Motor neuron (in vitro differentiated cells): ENCODE measurements at regions not wholly inside any gene's neighbourhood (a gene's known extent, or its start where the extent isn't known, plus 50 kb on each side); places are given as distances from the start of the nearest gene placed in this dataset.

Source experiments
- ATAC-seq, 8 experiments: fragments of 200-7000 bp; cut with Tn5 transposase; replicated peaks in 6 of 8; 2 replicates each; pipeline ENCODE4 v1.8.0; 2021; ENCODE audit warnings: mild to moderate bottlenecking in 8 of 8, moderate library complexity in 8 of 8
- H3K27ac ChIP-seq, 2 donors: fragments of 250-450 bp; sonication (Bioruptor Pico); 2 replicates each; pipeline ENCODE4 v1.9.0; 2021; ENCODE audit warnings: antibody characterized with exemption in 2 of 2, mild to moderate bottlenecking in 2 of 2, moderate library complexity in 1 of 2
- H3K4me1 ChIP-seq, 2 donors: fragments of 250-450 bp; sonication (Bioruptor Pico); replicated peaks in 1 of 2; 2 replicates each; pipeline ENCODE4 v1.6.1; 2021; ENCODE audit warnings: antibody characterized with exemption in 2 of 2, mild to moderate bottlenecking in 2 of 2, moderate library complexity in 1 of 2
- H3K4me3 ChIP-seq, 5 donors: fragments of 250-450 bp; sonication (Bioruptor Pico); 2 replicates each; pipeline ENCODE4 v1.9.0; 2021; ENCODE audit warnings: antibody characterized with exemption in 5 of 5, mild to moderate bottlenecking in 5 of 5, moderate library complexity in 4 of 5
- WGBS, 10 experiments: fragments of 450-650 bp; shearing (Covaris generic); methylation state at CpG; one replicate each; pipeline ENCODE4 v1.0.0; 2022; 5-methylcytosine and 5-hydroxymethylcytosine counted together
- in situ Hi-C, 9 experiments: fragments of 400-800 bp; cut with MboI; loops; one replicate each; pipeline ENCODE4 v1.15.0; 2021; ENCODE audit warnings: low sequenced_read_pairs in 9 of 9, low pct_unique_long_range_greater_than_20kb in 2 of 9; ENCODE audit not compliant: unreplicated experiment in 9 of 9

DNA sequence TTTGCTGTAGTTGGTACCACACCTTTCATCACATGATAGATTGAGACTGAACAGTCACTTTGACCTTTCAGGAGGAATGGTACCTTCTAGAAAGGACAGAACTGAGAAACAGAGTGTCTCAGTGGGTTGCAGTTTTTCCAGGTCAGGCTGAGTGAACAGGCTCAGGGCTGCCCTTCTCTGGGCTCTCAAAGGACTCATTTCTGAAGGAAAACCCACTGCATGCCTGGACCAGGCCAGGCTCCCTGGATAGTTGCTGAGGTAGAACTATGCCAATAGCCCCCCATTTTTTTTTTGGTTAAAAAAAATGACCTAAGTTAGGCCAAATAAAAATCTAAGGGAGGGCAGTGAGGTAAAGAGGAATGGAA, 148.1 kb upstream of the EGLN3 start:
- peak in 1 of 8 experiments; percentile 11 for ATAC-seq
- Histone ChIP-seq H3K4me3 (no peak overlapping the region), H3K4me1 (peaks cover 18 to 25% of the 10 kb centered on the region in 2 donors), H3K27ac (no peak overlapping the region)
- in situ Hi-C loops = loop anchor here in 4 of 9 experiments (25.0 kb wide), 2 partner anchors 237 to 262 kb away; no protein-coding TSS in a partner anchor

DNA sequence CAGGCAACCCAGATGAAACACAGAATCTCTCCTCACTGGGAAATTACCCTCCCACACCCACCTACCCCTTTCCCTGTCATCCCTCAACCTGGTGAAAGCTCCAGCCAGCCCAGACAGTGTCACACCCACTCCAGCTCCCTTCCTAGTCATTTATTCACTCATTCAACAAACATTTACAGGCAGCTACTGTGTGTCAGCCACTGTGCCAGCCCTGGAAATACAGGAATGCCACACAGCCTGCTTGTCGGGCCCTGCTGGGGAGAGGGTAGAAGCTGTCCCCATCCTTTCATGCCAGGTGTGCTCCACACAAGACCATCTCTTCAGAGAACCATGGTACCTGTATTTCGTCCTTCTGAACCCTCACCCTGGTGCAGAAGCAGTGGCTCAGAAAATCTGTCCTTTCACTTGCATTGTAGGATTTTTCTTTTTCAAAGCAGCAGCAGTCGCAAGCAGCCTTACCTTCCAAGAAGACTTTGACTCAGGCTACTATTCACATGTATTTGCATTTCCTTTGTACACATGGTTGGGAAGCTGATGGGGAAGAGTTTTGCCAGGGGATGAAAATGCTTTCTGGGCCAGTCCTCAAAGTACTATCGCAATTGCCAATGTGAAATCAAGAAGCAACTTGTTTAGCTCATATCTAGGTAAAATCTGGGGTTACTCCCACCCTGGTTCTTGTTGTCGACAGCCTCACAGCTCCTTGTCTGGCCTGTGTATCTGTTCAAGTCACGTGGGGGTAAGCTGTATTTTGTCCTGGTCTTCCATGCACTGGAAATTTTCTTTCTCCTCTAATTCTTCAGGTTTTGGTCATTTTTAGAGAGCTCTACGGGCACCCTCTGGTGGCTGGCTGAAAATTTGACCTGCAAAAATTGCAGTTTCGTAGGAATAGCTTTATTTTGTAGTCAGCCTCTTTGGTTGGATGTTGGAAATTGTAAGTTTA, 147.4 kb upstream of the EGLN3 start:
- WGBS, 10 experiments = 33 to 100% (median 50%) methylated on average over 1 to 7 of the region's 8 CpGs; no CpG with 5 or more reads in 1 of the 10 experiments
- in situ Hi-C loops = loop anchor here in 4 of 9 experiments (25.0 kb wide), 2 partner anchors 236 to 261 kb away; no protein-coding TSS in a partner anchor
- peaks cover 18 to 24% of the 10 kb centered on the region in 2 donors for H3K4me1 ChIP-seq
- peak; percentile 25 to 81 (median 64) for ATAC-seq
- H3K27ac ChIP-seq = peak overlapping the region in 1 of 2 donors; percentile 19
- H3K4me3 ChIP-seq = no peak overlapping the region

DNA sequence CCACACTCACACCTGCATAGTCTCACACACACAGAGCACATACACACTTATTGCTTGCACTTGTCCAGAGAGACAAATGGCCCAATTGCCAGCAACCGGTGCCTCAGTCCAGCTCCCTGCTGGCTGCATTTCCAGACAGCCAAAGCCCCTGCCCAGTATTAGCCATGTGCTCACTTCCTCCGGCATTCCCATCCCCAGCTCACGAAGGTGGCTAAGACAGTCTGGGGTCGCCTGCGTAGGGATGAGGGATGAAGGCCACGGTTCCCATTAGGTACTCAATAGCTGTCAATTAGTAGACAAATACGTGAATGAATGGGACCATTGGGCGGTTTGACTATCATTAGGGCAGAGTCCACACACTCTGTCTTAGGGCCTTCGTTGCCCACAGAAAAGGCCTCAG, 146.8 kb upstream of the EGLN3 start:
- in situ Hi-C loops = loop anchor here in 4 of 9 experiments (25.0 kb wide), 2 partner anchors 235 to 260 kb away; no protein-coding TSS in a partner anchor
- H3K4me1 ChIP-seq = peaks cover 15 to 20% of the 10 kb centered on the region in 2 donors
- ATAC-seq = peak in 5 of 8 experiments; percentile 30 to 75 (median 42)

DNA sequence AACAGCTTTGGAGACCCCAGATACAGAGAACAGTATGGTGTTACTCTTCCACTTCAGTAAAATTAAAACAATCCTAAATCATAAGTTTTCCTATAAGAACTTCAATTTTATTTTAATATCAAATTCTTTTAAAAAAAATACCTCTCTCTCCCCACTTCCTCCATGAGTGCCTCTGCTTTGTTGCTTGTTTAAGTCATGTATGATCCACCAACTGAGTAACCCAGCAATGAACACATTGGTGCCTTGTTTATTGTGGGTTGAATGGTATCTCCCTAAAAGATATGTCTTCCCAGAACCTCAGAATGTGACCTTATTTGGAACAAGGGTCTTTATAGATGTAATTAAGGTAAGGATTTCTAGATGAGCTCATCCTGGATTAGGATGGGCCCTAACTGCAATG, 143.5 kb upstream of the EGLN3 start:
- no peak overlapping the region for H3K27ac ChIP-seq
- ATAC-seq = no peak
- peaks cover 15 to 20% of the 10 kb centered on the region in 2 donors for H3K4me1 ChIP-seq
- H3K4me3 ChIP-seq = no peak overlapping the region
- in situ Hi-C loops = loop anchor here in 4 of 9 experiments (25.0 kb wide), 2 partner anchors 232 to 257 kb away; no protein-coding TSS in a partner anchor

More for the DNA sequence above, 146.8 kb upstream of the EGLN3 start:
- peak overlapping the region in 1 of 2 donors; percentile 19 for H3K27ac ChIP-seq
- no peak overlapping the region for H3K4me3 ChIP-seq
- WGBS, 10 experiments = 40 to 100% (median 70%) methylated on average over 1 to 5 of the region's 9 CpGs; no CpG with 5 or more reads in 3 of the 10 experiments

DNA sequence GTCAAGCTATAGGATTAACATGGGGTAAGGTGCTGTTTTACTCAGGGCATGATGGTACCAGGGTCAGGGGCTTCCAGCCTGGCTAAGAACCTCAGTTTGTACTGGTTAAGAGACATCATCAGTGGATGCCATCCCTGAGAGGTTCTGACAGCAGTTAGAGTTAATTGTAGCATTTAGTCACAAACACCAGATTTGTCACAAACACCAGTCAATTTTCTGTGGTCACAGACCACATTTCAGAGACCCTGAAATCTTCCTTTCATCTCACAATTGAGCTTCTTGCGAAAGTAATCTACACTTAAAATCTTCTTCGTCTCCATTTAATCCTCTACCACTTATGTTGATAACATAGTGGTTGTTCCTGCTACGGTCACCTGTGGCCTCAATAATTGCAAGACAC, 143.0 kb upstream of the EGLN3 start:
- WGBS, 10 experiments = 54 to 100% (median 90%) methylated on average over 2 to 3 of the region's 3 CpGs; no CpG with 5 or more reads in 1 of the 10 experiments

DNA sequence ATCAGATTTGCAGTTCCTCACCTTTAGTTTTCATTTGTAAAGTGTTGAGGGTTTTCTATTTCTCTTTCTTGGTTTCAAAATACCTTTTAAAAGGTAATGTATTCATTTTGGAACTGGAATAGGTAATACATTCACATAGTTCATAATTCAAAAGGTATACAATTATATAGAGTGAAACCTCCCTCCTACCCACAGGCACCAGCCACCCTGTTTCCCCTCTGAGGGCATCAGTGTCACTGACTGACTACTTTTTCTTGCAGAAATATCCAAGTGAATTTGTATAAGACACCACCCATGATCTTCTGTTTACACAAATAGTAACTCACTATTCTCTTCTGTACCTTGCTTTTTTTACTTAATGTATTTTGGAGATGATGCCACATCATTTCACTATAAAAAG, 139.6 kb upstream of the EGLN3 start:
- H3K4me3 ChIP-seq = no peak overlapping the region
- ATAC-seq = no peak
- no peaks in the 10 kb centered on the region for H3K4me1 ChIP-seq
- in situ Hi-C loops = loop anchor here in 4 of 9 experiments (25.0 kb wide), 2 partner anchors 228 to 253 kb away; no protein-coding TSS in a partner anchor
- H3K27ac ChIP-seq = no peak overlapping the region

More for the DNA sequence above, 143.0 kb upstream of the EGLN3 start:
- Histone ChIP-seq H3K27ac (no peak overlapping the region), H3K4me1 (peaks cover 15 to 18% of the 10 kb centered on the region in 2 donors), H3K4me3 (no peak overlapping the region)
- in situ Hi-C loops = loop anchor here in 4 of 9 experiments (25.0 kb wide), 2 partner anchors 232 to 257 kb away; no protein-coding TSS in a partner anchor
- no peak for ATAC-seq

DNA sequence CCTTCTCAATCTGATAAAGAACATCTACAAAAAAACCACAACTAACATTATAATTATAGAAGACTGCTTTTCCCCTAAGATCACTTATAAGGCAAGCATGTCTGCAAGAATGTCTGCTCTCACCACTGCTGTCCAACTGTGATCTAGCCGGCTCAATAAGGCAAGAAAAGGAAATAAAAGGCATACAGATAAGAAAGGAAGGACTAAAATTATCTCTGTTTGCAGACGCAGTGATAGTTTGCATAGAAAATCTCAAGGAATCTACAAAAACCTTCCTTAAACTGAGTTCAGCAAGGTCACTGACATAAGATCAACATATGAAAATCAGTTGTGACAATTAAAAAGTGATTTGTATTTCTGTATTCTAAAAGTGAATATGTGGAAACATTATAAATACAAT, 138.0 kb upstream of the EGLN3 start:
- 40 to 100% (median 66%) methylated on average over 1 to 2 of the region's 2 CpGs; no CpG with 5 or more reads in 2 of the 10 experiments for WGBS, 10 experiments
- ATAC-seq = no peak
- Histone ChIP-seq H3K4me1 (no peaks in the 10 kb centered on the region), H3K4me3 (no peak overlapping the region), H3K27ac (no peak overlapping the region)
- in situ Hi-C loops = loop anchor here in 4 of 9 experiments (25.0 kb wide), 2 partner anchors 227 to 252 kb away; no protein-coding TSS in a partner anchor

DNA sequence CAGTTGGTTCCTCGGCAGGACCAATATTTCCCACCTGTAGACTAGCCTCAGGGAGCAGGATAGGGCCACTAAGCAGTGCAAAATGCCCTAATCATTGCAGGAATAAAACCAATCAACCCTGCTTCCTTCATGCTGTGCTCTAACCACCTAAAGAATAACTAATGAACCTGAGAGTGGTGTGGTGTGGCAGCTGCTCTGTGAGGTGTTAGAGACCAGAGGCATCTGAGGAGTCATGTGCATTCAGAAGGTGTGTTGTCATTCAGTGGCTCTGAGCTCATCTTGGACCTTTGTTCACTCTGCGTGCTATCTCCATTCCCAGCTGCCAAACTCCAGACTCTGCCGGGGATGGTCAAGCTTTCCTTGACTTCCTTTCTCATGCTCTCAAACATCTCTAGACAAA, 136.7 kb upstream of the EGLN3 start:
- in situ Hi-C loops = loop anchor here in 4 of 9 experiments (25.0 kb wide), 2 partner anchors 225 to 250 kb away; no protein-coding TSS in a partner anchor
- Histone ChIP-seq H3K4me3 (no peak overlapping the region), H3K27ac (no peak overlapping the region), H3K4me1 (peaks cover under 1 to 2% of the 10 kb centered on the region in 2 donors)
- WGBS, 10 experiments = 67 to 100% (median 100%) methylated on average over 1 to 3 of the region's 3 CpGs; no CpG with 5 or more reads in 2 of the 10 experiments
- ATAC-seq = no peak

DNA sequence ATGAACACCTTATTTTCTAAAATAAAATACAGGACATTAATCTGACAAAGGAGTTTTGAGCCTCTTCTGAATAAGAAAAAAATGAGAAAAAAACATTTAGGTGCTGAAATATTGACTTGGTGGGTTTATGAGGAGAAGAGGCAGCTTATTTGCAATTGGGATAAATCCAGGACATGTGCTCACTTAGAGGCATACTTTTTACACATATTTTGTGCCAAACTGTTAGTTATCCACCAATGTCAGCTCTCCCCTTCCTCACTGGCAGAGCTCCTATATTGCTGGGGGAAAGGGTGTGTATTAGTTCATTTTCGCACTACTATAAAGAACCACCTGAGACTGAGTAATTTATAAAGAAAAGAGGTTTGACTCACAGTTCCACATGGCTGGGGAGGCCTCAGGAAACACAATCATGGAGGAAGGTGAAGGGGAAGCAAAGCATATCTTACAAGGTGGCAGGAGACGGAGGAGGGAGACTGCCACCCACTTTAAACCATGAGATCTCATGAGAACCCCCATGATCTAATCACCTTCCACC, 135.4 kb upstream of the EGLN3 start:
- H3K4me1 ChIP-seq = peaks cover 13 to 15% of the 10 kb centered on the region in 2 donors
- no peak overlapping the region for H3K27ac ChIP-seq
- in situ Hi-C loops = loop anchor here in 4 of 9 experiments (25.0 kb wide), 2 partner anchors 224 to 249 kb away; no protein-coding TSS in a partner anchor
- no peak overlapping the region for H3K4me3 ChIP-seq
- ATAC-seq = no peak
- 31 to 100% (median 83%) methylated on average over 1 to 2 of the region's 2 CpGs; no CpG with 5 or more reads in 3 of the 10 experiments for WGBS, 10 experiments

DNA sequence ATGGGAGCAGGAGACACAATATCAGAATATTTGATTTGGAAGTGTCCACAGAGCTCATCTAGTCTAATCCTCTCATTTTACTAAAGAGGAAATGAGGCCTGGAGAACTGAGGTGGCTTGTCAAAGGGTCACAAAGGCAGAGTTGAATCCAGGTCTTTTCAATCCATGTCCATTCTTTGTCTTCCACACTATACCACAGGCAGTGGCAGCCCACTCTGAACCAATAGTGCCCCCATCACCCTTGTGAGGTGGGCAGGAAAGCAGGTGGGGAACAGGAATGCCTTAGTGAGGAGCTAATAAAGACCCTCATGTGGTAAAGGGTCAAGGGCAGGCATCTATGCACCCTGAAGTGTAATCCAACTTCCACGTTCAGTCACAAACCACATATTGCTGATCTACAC, 134.8 kb upstream of the EGLN3 start:
- Histone ChIP-seq H3K4me3 (no peak overlapping the region), H3K27ac (no peak overlapping the region), H3K4me1 (peaks cover 19% of the 10 kb centered on the region in 2 donors)
- in situ Hi-C loops = loop anchor here in 4 of 9 experiments (25.0 kb wide), 2 partner anchors 223 to 248 kb away; no protein-coding TSS in a partner anchor
- WGBS, 10 experiments = 14 to 90% (median 73%) methylated on average over 1 of the region's 1 CpG; no CpG with 5 or more reads in 4 of the 10 experiments
- no peak for ATAC-seq

DNA sequence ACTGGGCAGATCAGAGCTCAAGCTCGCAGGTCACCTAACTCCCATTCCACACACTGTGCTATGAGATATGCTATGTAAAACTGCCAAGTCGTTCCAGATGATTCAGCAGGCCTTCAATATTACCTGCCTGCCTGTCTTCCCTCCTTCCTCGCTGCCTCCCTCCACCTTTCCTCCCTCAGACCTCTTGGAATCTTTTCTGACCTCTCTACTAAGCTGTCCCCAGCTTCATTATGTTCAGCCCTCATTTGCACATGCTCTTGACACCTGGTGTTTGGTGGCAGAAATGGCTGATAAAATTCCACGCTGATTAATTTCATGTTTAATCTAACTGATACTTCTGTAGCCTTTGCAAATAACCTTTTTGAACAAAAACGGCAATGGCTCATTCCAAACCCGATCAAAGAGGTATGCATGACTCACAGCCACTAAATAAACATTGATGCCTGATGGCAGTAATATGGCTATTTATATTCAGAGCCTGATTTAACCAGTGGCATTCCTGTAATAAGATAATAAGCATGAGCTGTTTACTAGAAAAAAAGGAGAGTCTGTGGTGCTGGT, 130.8 kb upstream of the EGLN3 start:
- Histone ChIP-seq H3K27ac (peak overlapping the region; percentile 49 to 74), H3K4me1 (peaks cover 29% of the 10 kb centered on the region in 2 donors), H3K4me3 (no peak overlapping the region)
- WGBS, 10 experiments = 22 to 83% (median 39%) methylated on average over 1 to 5 of the region's 6 CpGs
- ATAC-seq = peak; percentile 68 to 90 (median 73)
- in situ Hi-C loops = loop anchor here in 4 of 9 experiments (25.0 kb wide), 2 partner anchors 219 to 244 kb away; no protein-coding TSS in a partner anchor

DNA sequence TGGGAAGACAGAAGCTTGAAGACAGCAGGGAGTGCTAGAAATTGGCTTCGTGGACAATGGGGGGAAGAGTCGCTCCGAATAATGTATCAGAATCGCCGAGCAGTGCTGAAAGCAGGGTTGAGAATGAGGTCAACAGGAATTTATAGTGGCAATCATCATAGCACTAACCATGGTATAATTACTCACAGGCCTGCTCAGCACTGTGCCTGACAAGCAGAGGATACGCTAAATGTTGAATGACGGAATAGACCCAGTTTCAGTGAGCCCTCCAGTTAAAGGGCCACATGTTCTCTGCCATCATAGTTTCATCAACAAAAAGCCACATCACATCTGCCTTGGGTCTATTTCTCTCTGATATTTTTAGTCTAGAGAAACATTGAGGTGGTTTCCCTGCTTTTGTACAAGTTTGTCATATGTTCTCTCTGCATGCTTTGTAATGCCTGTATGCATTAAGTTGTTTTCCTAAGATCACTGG, 130.3 kb upstream of the EGLN3 start:
- WGBS, 10 experiments = 3 to 60% (median 24%) methylated on average over 1 to 7 of the region's 7 CpGs; no CpG with 5 or more reads in 2 of the 10 experiments
- Histone ChIP-seq H3K27ac (peak overlapping the region; percentile 49 to 74), H3K4me1 (peaks cover 29% of the 10 kb centered on the region in 2 donors), H3K4me3 (no peak overlapping the region)
- peak; percentile 66 to 94 (median 92) for ATAC-seq
- in situ Hi-C loops = loop anchor here in 4 of 9 experiments (25.0 kb wide), 2 partner anchors 219 to 244 kb away; no protein-coding TSS in a partner anchor
